GM18519 (cell line): ENCODE measurements at regions not wholly inside any gene's neighbourhood (a gene's known extent, or its start where the extent isn't known, plus 50 kb on each side); places are given as distances from the start of the nearest gene placed in this dataset.
A peak's percentile ranks its signal among the peaks of the same experiment; 100 is the strongest.
"Not testable (repeated sequence)": the region's sequence is repeated elsewhere in the genome, so short reads cannot be mapped to it uniquely, and the experiment has no call there.

Experiments used
- ATAC-seq: cut with Tn5 transposase; IDR thresholded peaks from one replicate; pipeline ENCODE4 v1.9.1; 2021; ENCODE audit warnings: mild to moderate bottlenecking, moderate library complexity; ENCODE audit not compliant: unreplicated experiment, low FRiP score

DNA sequence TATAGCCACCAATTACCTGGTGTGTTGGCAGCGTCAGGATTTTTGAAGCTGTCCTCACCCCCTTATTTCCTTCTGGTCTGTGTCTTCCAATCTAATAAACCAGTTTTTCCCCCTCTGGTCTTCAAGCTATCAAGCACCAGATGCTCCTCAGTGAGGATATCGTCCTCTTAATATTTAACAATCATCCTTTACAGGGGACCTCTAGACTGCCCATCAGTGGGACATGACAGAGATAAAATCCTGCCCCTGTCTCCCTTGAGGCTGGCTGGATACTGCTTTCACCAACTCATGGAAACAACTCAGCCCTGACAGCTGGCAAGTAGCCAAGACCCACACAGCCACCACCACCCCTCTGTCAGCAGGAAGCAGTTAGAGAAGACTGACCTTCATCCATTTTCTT is 421.0 kb upstream of the API5 start:
- ATAC-seq: no peak

- ATAC-seq: no peak
These were observed 410.7 kb upstream of the API5 start for GRCh38 chr11:42901084-42901483.

DNA sequence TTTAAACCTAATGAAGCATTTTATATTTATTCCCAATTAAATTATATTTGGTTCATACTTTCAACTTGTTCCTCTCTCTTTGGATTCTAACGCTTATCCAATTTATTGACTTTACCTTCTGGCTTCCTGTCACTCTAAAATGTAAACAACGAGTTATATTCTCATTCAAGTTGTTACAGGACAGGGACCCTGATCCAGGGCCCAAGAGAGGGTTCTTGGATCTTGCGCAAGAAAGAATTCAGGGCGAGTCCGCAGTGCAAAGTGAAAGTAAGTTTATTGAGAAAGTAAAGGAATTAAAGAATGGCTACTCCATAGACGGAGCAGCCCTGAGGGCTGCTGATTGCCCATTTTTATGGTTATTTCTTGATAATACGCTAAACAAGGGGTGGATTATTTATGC is 405.6 kb upstream of the API5 start:
- no peak for ATAC-seq

- peak; percentile 65 for ATAC-seq
These were observed 398.1 kb upstream of the API5 start for GRCh38 chr11:42913731-42914130.

DNA sequence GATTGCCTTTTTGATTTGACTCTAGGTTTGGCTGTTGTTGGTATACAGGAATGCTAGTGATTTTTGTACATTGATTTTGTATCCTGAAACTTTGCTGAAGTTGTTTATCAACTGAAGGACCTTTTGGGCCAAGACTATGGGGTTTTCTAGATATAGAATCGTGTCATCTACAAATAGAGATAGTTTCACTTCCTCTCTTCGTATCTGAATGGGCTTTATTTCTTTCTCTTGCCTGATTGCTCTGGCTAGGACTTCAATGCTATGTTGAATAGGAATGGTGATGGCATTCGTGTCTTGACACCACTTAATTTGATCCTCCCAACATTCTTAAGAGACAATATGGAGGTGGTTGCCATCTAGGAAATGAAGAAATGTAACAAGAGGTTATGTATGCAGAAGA is 388.1 kb upstream of the API5 start:
- ATAC-seq: no peak

- ATAC-seq: no peak
These were observed 385.9 kb upstream of the API5 start for GRCh38 chr11:42925916-42926315.

GRCh38 chr11:42947405-42947804 is 364.4 kb upstream of the API5 start:
- no peak for ATAC-seq

DNA sequence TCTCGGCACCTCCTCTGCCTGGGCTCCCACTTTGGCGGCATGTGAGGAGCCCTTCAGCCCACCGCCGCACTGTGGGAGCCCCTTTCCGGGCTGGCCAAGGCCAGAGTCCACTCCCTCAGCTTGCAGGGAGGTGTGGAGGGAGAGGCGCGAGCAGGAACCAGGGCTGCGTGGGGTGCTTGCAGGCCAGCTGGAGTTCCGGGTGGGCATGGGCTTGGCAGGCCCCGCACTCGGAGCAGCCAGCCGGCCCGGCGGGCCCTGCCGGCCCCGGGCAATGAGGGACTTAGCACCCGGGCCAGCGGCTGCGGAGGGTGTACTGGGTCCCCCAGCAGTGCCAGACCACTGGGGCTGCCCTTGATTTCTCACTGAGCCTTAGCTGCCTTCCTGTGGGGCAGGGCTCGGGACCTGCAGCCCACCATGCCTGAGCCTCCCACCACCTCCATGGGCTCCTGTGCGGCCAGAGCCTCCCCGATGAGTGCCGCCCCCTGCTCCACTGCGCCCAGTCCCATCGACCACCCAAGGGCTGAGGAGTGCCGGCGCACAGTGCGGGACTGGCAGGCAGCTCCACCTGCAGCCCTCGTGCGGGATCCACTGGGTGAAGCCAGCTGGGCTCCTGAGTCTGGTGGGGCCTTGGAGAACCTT is 361.9 kb upstream of the API5 start:
- ATAC-seq: not testable (repeated sequence)

- ATAC-seq: no peak
These were observed 360.5 kb upstream of the API5 start for GRCh38 chr11:42951266-42951665.

DNA sequence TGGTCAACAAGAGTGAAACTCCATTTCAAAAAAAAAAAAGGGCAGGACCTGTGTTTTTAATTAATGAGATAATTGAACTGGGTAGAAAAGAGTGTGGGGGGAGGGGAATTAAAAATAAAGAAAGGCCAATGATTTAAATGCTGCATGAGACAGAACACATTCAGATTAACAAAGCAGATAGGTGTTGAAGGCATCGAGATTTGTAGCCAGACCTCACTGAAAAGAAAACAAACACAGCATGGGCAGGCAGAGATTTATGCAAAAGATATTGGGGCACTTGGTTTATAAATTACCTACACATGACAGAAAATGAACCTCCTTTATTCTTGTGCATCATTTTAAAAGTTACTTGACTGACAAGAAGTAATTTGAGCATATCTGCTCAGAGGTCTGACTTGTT is 354.0 kb upstream of the API5 start:
- ATAC-seq: no peak

DNA sequence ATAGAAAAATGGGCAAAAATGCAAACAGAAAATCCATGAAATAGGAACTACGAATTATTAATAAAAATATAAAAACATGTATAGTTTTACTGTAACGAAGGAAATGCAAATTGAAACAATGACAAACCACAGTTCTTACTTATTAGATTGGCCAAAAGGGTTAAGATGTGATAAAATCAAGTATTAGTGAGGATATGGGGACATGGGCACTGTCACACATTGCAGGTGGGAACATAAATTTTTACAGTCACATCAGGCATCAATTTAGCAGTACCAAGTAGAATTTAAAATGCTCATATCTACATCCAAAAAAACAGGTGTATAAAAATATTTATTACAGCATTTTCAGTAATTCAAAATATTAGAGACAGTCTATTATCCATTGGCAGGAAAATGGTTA is 353.2 kb upstream of the API5 start:
- no peak for ATAC-seq

DNA sequence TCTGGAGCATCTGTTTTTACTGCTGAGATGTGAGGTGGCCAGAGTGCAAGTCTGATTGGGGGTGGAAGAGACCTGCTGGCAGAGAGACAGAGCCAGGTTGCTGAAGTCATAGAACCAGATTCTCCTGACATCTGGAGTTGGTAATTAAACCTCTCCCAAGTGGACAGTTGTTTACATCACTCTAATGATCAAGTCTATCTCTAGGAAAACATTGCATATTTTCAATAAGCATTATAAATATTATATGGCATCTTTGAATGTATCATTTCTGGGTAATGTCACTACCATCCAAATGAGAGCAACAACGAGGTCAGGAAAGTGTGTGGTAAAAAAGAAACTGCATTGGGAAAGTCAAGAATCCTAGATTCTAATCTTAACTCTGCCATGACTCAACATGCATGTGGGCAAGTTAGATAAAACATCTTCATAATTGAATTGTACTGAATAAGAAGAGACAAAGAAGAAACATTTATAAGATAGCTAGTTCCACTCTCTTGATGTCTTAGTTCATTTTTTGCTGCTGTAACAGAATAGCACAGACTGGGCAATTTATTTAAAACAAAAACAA is 351.2 kb upstream of the API5 start:
- no peak for ATAC-seq

GRCh38 chr11:42967653-42968052 is 344.1 kb upstream of the API5 start:
- ATAC-seq: no peak

DNA sequence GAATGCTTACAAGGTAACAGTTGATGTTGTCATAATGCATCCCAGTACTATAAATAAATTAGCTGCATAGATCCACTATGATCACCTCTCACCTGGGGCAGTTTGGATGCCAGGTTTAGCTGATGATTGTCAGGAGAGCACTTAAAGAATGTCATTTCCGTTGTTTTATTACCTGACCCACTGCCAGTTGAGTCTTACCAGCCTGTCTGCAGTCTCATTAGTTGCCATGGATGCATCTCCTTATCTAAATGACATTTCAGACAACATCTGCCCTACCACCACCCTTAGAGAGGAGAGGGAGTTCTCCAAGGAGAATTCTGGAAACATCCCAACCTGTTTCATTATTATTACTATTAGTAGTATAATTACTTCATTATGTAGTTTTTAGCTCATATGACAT is 339.1 kb upstream of the API5 start:
- no peak for ATAC-seq

- no peak for ATAC-seq
These were observed 337.2 kb upstream of the API5 start for GRCh38 chr11:42974510-42975179.

DNA sequence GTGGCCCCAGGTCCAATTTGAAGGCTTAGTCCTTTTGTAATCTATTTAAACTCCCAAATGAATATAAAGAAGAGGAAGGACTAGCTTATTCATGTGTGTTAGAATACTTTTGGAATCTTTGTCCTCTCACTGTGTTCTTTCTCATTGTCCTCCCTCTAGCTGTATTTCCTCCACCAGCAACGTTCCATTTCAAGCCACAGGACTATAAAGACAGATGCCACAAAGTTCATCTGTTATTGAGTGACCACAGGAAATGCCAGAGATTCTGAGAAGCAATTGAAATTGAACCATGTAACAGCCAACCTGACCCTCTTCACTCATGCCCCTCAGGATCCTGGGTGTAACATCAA is 336.6 kb upstream of the API5 start:
- ATAC-seq: no peak

GRCh38 chr11:42976636-42977217 is 335.1 kb upstream of the API5 start:
- ATAC-seq: no peak

- ATAC-seq: no peak
These were observed 319.2 kb upstream of the API5 start for GRCh38 chr11:42992594-42992993.

DNA sequence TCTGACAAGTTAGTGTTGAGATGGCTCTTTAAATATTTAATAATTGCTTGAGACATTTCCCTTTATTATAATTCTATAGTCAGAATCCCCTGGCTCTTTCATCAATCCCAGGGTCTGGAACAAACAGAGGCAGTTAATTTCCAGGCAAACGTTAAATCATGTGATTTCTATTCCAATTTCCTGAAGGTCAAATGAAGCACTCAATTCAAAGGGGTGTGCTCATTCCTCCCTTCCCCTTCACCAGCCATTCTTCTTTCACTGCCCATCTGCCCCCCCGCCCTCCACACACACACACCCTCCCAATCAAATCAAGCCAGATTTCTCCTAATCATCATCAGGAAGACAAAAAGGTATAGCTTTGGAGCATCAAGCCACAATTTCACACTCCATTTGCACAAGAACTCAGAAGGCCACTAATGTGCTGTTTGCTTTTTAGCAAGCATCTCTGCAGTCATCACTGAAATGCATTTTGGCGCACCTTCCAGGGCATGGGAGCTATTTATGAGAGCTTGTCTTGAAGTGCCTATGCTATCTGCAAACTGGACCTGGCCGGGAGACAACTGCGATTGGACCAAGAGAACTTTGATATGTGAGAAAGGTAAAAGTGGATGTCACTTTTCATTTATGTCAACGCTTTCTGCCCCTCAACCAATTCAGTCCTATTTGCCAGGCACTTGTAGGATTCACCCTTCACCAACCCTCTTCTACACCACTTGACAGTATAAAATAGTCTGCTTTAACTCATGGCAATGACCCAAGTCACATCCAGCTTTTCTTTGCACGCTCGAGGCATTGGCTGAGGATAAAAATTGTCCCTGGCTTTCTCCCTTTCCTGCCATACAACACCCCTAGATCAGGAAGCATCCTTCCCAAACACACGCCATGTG is 315.1 kb upstream of the API5 start:
- ATAC-seq: no peak

DNA sequence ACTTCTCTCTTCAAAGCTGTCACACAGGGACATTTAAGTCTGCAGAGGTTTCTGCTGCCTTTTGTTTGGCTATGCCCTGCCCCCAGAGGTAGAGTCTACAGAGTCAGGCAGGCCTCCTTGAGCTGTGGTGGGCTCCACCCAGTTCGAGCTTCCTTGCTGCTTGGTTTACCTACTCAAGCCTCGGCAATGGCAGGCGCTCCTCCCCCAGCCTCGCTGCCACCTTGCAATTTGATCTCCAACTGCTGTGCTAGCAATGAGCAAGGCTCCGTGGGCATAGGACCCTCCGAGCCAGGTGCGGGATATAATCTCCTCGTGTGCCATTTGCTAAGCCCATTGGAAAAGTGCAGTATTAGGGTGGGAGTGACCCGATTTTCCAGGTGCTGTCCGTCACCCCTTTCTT is 306.9 kb upstream of the API5 start:
- not testable (repeated sequence) for ATAC-seq

GRCh38 chr11:43010042-43010441 is 301.8 kb upstream of the API5 start:
- ATAC-seq: no peak
